ENCODE measurements at regions not wholly inside any gene's neighbourhood (a gene's known extent, or its start where the extent isn't known, plus 50 kb on each side); places are given as distances from the start of the nearest gene placed in this dataset.

DNA sequence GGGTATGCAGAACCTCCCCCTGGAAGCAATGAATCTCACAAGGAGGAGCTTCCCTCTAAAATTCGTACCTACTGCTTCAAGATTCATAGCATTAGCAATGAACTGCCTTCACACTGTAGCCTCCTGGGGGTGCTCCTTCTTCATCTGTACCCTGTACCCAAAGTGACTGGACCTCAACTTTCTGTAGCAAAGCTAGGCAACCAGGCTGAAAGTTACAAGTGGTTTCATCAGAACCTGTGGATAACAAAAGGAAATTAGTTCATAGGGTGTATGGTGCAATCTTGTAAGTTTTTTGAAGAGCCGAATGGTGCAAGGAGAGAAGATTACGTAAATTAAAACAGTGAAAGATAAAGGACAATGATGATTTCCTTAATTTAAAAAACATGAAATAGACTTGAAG lies 1541.7 kb upstream of the FLRT2 start:
- H3K27ac ChIP-seq = no peak overlapping the region
- TF ChIP-seq CTCF (IDR thresholded peaks at IDR 0.05) (no peak), ZFX (IDR thresholded peaks at IDR 0.05; ENCODE audit: borderline replicate concordance) (no peak)

DNA sequence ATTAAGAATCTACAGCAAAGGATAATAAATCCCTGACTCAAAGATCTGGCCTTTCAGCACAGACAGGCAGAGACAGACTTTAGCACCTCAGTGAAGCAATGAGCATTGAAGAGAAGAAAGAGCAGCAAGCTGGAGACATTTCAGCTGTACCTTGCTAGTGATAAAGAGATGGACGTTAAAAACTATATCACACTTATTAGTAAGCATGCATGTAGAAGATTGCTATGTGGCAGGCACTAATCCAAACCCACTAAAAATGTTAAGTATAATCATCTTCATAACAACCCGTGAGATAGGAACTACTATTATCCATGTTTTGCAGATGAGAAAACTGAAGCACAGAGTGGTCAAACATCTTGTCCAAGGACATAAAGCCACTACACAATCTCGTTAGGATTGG lies 1538.3 kb upstream of the FLRT2 start:
- no peak overlapping the region for H3K27ac ChIP-seq
- TF ChIP-seq CTCF (IDR thresholded peaks at IDR 0.05) (no peak), ZFX (IDR thresholded peaks at IDR 0.05; ENCODE audit: borderline replicate concordance) (no peak)

DNA sequence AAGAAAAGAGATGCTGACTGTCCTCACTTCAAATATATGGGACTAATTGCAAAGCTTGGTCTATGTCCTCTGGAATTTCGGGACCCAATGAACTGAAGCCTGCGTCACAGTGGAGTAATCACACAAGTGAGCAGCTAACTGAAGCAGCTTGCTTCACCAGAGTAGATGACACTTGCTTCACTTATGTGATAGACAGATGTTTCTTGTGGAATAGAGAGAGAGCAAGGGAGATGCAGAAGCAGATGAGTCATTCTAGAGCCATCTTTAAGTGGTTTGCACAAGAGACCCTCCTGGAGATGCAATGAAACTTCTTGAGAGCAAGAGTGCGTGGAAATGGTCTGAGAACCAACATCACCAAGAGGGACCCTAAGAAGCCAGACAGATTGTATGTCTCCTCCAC lies 1537.1 kb upstream of the FLRT2 start:
- TF ChIP-seq CTCF (IDR thresholded peaks at IDR 0.05) = no peak
- no peak for TF ChIP-seq ZFX (IDR thresholded peaks at IDR 0.05; ENCODE audit: borderline replicate concordance)
- no peak overlapping the region for H3K27ac ChIP-seq

- H3K27ac ChIP-seq = no peak overlapping the region
- no peak for TF ChIP-seq ZFX (IDR thresholded peaks at IDR 0.05; ENCODE audit: borderline replicate concordance)
- no peak for TF ChIP-seq CTCF (IDR thresholded peaks at IDR 0.05)
These were observed 1536.4 kb upstream of the FLRT2 start for GRCh38 chr14:83993545-83993944.

DNA sequence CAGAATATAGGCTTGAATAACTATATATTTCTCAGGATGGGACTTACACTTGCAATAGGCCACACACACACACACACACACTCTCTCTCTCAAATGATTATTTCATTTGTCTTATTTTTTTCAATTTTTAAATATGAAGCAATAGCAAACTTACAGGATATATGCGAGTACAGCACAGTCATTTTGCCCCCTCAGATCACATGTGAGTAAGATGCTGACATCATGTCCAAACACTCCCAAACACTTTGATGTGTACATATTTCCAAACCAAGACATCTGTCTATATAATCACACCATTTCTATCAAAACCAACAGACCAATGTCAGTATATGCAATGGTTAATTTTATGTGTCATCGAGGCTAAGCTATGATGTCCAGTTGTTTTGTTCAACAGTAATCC lies 1535.9 kb upstream of the FLRT2 start:
- TF ChIP-seq CTCF (IDR thresholded peaks at IDR 0.05) (no peak), ZFX (IDR thresholded peaks at IDR 0.05; ENCODE audit: borderline replicate concordance) (no peak)

DNA sequence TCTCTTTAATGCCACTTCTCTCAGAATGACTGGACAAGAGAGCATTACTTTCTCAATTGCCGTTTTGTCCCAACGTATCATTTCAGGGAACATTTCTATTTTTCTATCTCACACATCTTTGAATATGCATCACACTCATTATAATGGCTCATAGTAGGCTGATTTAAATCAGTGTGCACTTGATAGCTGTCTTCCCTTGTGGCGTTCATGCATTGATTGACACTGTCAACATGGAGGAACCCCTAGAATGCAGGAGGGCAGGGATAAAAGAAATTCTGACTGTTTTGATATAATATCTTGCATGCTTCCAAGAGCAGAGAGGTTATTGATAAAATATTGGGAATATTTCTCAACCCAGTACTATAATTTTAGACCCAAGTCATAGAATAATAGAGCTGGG lies 1528.9 kb upstream of the FLRT2 start:
- TF ChIP-seq CTCF (IDR thresholded peaks at IDR 0.05) (no peak), ZFX (IDR thresholded peaks at IDR 0.05; ENCODE audit: borderline replicate concordance) (no peak)
- no peak overlapping the region for H3K27ac ChIP-seq

More for the DNA sequence above, 1535.9 kb upstream of the FLRT2 start:
- H3K27ac ChIP-seq = no peak overlapping the region

- no peak overlapping the region for H3K27ac ChIP-seq
- TF ChIP-seq ZFX (IDR thresholded peaks at IDR 0.05; ENCODE audit: borderline replicate concordance) (no peak), CTCF (IDR thresholded peaks at IDR 0.05) (no peak)
These were observed 1526.6 kb upstream of the FLRT2 start for GRCh38 chr14:84003346-84003745.

Data from 22Rv1 (cell line).